ENCODE measurements at regions not wholly inside any gene's neighbourhood (a gene's known extent, or its start where the extent isn't known, plus 50 kb on each side); places are given as distances from the start of the nearest gene placed in this dataset.

DNA sequence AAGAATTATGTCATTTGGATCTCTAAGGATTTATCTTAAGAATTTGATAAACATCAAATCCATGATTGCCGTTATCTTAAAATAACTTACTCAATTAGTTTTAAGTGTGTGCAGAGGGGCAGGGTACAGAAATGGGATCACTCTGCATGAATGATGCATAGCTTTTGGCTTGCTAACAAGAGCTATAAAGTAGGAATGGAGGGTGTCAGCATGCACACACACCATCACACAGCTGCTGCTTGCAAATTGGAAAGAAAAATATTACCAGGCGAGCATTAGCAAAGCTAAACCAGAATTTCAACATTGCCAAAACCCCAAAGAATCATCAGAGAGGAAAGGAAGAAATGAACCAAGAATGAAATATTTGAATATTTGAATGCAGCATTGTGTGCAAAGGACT, 580.6 kb downstream of the LMO7 start:
- TF ChIP-seq, protein P1, sequence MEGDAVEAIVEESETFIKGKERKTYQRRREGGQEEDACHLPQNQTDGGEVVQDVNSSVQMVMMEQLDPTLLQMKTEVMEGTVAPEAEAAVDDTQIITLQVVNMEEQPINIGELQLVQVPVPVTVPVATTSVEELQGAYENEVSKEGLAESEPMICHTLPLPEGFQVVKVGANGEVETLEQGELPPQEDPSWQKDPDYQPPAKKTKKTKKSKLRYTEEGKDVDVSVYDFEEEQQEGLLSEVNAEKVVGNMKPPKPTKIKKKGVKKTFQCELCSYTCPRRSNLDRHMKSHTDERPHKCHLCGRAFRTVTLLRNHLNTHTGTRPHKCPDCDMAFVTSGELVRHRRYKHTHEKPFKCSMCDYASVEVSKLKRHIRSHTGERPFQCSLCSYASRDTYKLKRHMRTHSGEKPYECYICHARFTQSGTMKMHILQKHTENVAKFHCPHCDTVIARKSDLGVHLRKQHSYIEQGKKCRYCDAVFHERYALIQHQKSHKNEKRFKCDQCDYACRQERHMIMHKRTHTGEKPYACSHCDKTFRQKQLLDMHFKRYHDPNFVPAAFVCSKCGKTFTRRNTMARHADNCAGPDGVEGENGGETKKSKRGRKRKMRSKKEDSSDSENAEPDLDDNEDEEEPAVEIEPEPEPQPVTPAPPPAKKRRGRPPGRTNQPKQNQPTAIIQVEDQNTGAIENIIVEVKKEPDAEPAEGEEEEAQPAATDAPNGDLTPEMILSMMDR (IDR thresholded peaks at IDR 0.05), result no peak
- TF ChIP-seq POLR2A (IDR thresholded peaks at IDR 0.05; ENCODE audit: low read depth) (no peak), POLR2AphosphoS5 (IDR thresholded peaks at IDR 0.05) (no peak)
